ENCODE measurements at regions not wholly inside any gene's neighbourhood (a gene's known extent, or its start where the extent isn't known, plus 50 kb on each side); places are given as distances from the start of the nearest gene placed in this dataset.

DNA sequence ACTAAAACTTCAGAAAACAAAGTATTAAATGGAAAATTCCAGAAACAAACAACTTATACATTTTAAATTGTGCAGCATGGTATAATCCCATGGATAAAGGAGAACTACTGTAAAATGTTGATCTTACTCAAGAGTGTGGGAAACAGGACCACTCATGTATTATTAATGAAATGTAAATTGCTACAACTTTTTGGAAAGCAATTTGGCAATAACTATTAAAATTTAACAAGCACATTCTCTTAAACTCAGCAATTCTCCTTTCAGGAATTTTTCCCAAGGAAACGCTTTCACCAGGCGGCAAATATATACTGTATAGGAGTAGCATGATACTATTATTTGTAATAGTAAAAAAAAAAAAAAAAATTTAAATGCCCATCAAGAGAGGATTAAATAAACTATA, 284.5 kb upstream of the AMIGO2 start:
- DNase-seq = no peak
- Histone ChIP-seq H3K9me2 (ENCODE audit: insufficient read depth) (no peaks in the 10 kb centered on the region), H3K27ac (no peak overlapping the region), H3K4me1 (ENCODE audit: insufficient read depth) (no peaks in the 10 kb centered on the region), H3K9ac (no peak overlapping the region), H3K79me2 (ENCODE audit: insufficient read depth) (no peaks in the 10 kb centered on the region), H3F3A (ENCODE audit: insufficient read depth) (no peaks in the 10 kb centered on the region), H2AFZ (no peak overlapping the region), H3K36me3 (ENCODE audit: low read depth) (no peaks in the 10 kb centered on the region), H4K20me1 (ENCODE audit: insufficient read depth) (no peaks in the 10 kb centered on the region), H3K9me3 (ENCODE audit: low read depth) (no peaks in the 10 kb centered on the region), H3K4me2 (ENCODE audit: unreplicated experiment) (no peak overlapping the region), H3K27me3 (replicated peaks; ENCODE audit: insufficient read depth) (no peaks in the 10 kb centered on the region), H3K4me3 (no peak overlapping the region)
- TF ChIP-seq EZH2phosphoT487 (IDR thresholded peaks at IDR 0.05; ENCODE audit: insufficient read depth, low read depth) (no peak), EZH2 (IDR thresholded peaks at IDR 0.05; ENCODE audit: insufficient read depth, poor library complexity, severe bottlenecking) (no peak)
- WGBS, 2 experiments (ENCODE audit: low coverage in 1 of 2, low lambda C conversion rate in 2 of 2, missing lambda C conversion rate in 2 of 2) = 98 to 99% methylated on average over 2 of the region's 2 CpGs
- in situ Hi-C loops (cut with MboI) = no loop called here

DNA sequence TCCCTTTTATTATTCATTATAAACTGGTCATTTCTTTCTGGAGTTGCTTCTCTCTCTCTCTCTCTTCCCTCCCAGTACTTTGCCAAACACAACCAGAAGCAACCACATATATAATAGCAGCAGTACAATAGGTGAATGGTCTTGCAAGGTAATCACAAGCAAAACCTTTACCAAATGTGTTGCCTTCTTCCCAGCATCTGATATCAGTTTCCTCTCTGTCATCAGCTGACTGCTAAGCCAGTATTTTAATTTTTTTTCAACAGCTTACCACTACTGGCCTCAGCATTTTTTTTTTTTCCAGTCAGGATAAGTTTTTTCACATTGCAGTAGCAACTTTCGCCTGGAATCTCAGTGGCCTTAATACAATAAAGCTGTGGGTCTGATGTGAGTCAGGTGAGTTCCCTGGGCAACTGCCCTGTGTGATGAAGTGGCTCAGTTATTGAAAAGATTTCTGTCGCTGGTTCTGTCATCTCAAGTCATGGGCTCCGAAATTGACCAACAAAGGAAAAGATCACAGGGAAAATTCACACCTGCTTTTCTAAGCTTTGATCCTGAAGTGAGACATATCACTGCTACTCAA, 282.5 kb upstream of the AMIGO2 start:
- no peak for DNase-seq
- Histone ChIP-seq H3K79me2 (ENCODE audit: insufficient read depth) (no peaks in the 10 kb centered on the region), H3K4me2 (ENCODE audit: unreplicated experiment) (no peak overlapping the region), H3K27me3 (replicated peaks; ENCODE audit: insufficient read depth) (no peaks in the 10 kb centered on the region), H3K9ac (no peak overlapping the region), H3K36me3 (ENCODE audit: low read depth) (no peaks in the 10 kb centered on the region), H2AFZ (no peak overlapping the region), H3K9me2 (ENCODE audit: insufficient read depth) (no peaks in the 10 kb centered on the region), H3K4me3 (no peak overlapping the region), H3F3A (ENCODE audit: insufficient read depth) (no peaks in the 10 kb centered on the region), H3K4me1 (ENCODE audit: insufficient read depth) (no peaks in the 10 kb centered on the region), H3K27ac (no peak overlapping the region), H4K20me1 (ENCODE audit: insufficient read depth) (no peaks in the 10 kb centered on the region), H3K9me3 (ENCODE audit: low read depth) (no peaks in the 10 kb centered on the region)
- TF ChIP-seq EZH2 (IDR thresholded peaks at IDR 0.05; ENCODE audit: insufficient read depth, poor library complexity, severe bottlenecking) (no peak), EZH2phosphoT487 (IDR thresholded peaks at IDR 0.05; ENCODE audit: insufficient read depth, low read depth) (no peak)
- 91 to 92% methylated on average over 3 of the region's 3 CpGs for WGBS, 2 experiments (ENCODE audit: low coverage in 1 of 2, low lambda C conversion rate in 2 of 2, missing lambda C conversion rate in 2 of 2)
- in situ Hi-C loops (cut with MboI) = no loop called here

DNA sequence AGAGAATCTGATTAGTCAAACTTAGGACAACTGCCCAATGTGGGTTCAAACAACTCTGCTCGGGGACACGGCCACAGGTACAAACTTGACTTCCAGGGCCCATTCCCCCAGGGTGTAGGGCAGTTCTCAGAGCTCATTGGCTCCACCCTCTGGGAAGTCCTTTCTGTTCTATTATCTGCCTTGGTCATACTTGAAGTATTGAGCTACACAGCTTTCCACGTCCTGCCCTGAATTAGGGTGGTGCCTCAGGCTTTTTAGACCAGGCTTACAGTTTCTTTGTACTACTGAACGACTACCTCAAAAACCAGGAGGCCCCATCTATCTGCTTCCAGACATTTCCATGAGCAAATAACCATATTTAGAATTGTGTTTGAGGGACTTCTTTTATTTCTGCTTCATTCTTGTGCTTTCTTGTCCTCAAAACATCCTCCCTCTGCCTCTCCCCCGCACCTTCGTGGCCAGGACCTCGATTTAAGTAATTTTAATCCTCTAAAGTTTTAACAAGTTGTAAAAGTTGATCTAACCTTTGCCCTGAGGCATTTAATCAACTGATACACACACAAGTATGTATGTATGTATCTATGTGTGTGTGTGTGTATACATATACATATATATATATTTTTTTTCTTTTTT, 281.7 kb upstream of the AMIGO2 start:
- Histone ChIP-seq H3K4me2 (ENCODE audit: unreplicated experiment) (no peak overlapping the region), H3K9me3 (ENCODE audit: low read depth) (no peaks in the 10 kb centered on the region), H3K4me3 (no peak overlapping the region), H3F3A (ENCODE audit: insufficient read depth) (no peaks in the 10 kb centered on the region), H3K9me2 (ENCODE audit: insufficient read depth) (no peaks in the 10 kb centered on the region), H3K27ac (no peak overlapping the region), H3K79me2 (ENCODE audit: insufficient read depth) (no peaks in the 10 kb centered on the region), H3K36me3 (ENCODE audit: low read depth) (no peaks in the 10 kb centered on the region), H3K4me1 (ENCODE audit: insufficient read depth) (no peaks in the 10 kb centered on the region), H3K27me3 (replicated peaks; ENCODE audit: insufficient read depth) (no peaks in the 10 kb centered on the region), H4K20me1 (ENCODE audit: insufficient read depth) (no peaks in the 10 kb centered on the region), H3K9ac (no peak overlapping the region), H2AFZ (peak overlapping the region; percentile 28; the same call in 1 of the 2 replicates)
- DNase-seq = no peak
- in situ Hi-C loops (cut with MboI) = no loop called here
- 83 to 84% methylated on average over 7 of the region's 7 CpGs for WGBS, 2 experiments (ENCODE audit: low coverage in 1 of 2, low lambda C conversion rate in 2 of 2, missing lambda C conversion rate in 2 of 2)
- TF ChIP-seq EZH2 (IDR thresholded peaks at IDR 0.05; ENCODE audit: insufficient read depth, poor library complexity, severe bottlenecking) (no peak), EZH2phosphoT487 (IDR thresholded peaks at IDR 0.05; ENCODE audit: insufficient read depth, low read depth) (no peak)

DNA sequence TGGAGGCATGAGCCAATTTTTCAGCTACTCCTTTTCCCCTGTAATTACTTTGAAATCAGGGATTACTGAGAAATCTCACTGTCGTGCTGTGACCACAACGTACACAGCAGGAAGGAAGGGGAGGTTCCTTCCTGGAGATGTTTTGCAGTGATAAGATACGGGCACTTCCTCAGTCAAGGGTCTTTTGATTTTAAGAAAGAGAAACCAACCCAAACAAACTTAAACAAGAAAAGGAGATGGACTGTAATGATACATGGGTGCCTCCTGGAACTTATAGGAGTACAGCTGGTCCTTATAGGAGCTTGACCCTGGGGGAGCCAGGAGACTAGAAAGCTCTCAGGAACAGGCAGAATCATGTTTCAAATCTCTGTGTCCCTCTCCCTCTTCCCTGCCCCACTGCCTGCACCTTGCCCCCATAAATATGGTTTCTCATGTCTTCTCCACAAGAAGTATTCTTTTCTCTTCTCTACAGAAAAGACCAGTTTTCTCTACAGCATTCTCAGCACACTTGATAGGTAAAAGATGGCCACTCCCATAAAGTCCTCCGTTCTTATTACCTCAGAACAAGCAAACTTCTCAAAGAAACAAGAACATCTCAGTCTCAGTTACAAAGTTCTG, 281.1 kb upstream of the AMIGO2 start:
- Histone ChIP-seq H3K4me1 (ENCODE audit: insufficient read depth) (peaks cover 4% of the 10 kb centered on the region; the same call in 1 of the 2 replicates), H3K79me2 (ENCODE audit: insufficient read depth) (no peaks in the 10 kb centered on the region), H2AFZ (peak overlapping the region; percentile 28; the same call in 1 of the 2 replicates), H4K20me1 (ENCODE audit: insufficient read depth) (no peaks in the 10 kb centered on the region), H3K4me3 (no peak overlapping the region), H3K9ac (no peak overlapping the region), H3K36me3 (ENCODE audit: low read depth) (no peaks in the 10 kb centered on the region), H3K27ac (no peak overlapping the region), H3F3A (ENCODE audit: insufficient read depth) (no peaks in the 10 kb centered on the region), H3K4me2 (ENCODE audit: unreplicated experiment) (no peak overlapping the region), H3K9me2 (ENCODE audit: insufficient read depth) (no peaks in the 10 kb centered on the region), H3K9me3 (ENCODE audit: low read depth) (no peaks in the 10 kb centered on the region), H3K27me3 (replicated peaks; ENCODE audit: insufficient read depth) (no peaks in the 10 kb centered on the region)
- DNase-seq = no peak
- WGBS, 2 experiments (ENCODE audit: low coverage in 1 of 2, low lambda C conversion rate in 2 of 2, missing lambda C conversion rate in 2 of 2) = 71 to 80% methylated on average over 4 of the region's 4 CpGs
- in situ Hi-C loops (cut with MboI) = no loop called here
- TF ChIP-seq EZH2 (IDR thresholded peaks at IDR 0.05; ENCODE audit: insufficient read depth, poor library complexity, severe bottlenecking) = no peak
- no peak for TF ChIP-seq EZH2phosphoT487 (IDR thresholded peaks at IDR 0.05; ENCODE audit: insufficient read depth, low read depth)
